Heart left ventricle (tissue), 16 donors: ENCODE measurements at regions not wholly inside any gene's neighbourhood (a gene's known extent, or its start where the extent isn't known, plus 50 kb on each side); places are given as distances from the start of the nearest gene placed in this dataset.

Experiments
- ATAC-seq, 4 donors: fragments of 200-7000 bp; cut with Tn5 transposase; one replicate each; pipeline ENCODE4 v1.9.1; 2020 to 2022; ENCODE audit warnings: moderate library complexity in 4 of 4, mild to moderate bottlenecking in 3 of 4, moderate number of reproducible peaks in 1 of 4
- DNase-seq, 5 donors: peaks; one replicate each; pipeline ENCODE4 v3.0.0-alpha.2; 2020
- H3K27ac ChIP-seq, 12 donors: fragments of 200-600 bp; sonication (generic) in 4 of 12; one replicate each; pipeline versions ENCODE4 v1.5.0 to v1.8.0; 2016 to 2022; ENCODE audit warnings: mild to moderate bottlenecking in 2 of 12
- H3K27me3 ChIP-seq, 9 donors: fragments of 200-600 bp; sonication (generic) in 2 of 9; one replicate each; pipeline versions ENCODE4 v1.5.1 to v1.8.0; 2016 to 2022; ENCODE audit warnings: mild to moderate bottlenecking in 3 of 9
- H3K36me3 ChIP-seq, 9 donors: fragments of 200-600 bp; sonication (generic) in 2 of 9; one replicate each; pipeline versions ENCODE4 v1.5.0 to v1.8.0; 2018 to 2022; ENCODE audit warnings: mild to moderate bottlenecking in 2 of 9
- H3K4me1 ChIP-seq, 12 donors: fragments of 200-600 bp; sonication (generic) in 4 of 12; one replicate each; pipeline versions ENCODE4 v1.5.0 to v1.8.0; 2016 to 2022; ENCODE audit warnings: mild to moderate bottlenecking in 3 of 12
- H3K4me3 ChIP-seq, 12 donors: fragments of 200-600 bp; sonication (generic) in 4 of 12; one replicate each; pipeline versions ENCODE4 v1.5.0 to v1.8.0; 2017 to 2022; ENCODE audit warnings: mild to moderate bottlenecking in 9 of 12, moderate library complexity in 4 of 12
- H3K9me3 ChIP-seq, 12 donors: fragments of 200-600 bp; sonication (generic) in 4 of 12; one replicate each; pipeline versions ENCODE4 v1.5.0 to v1.8.0; 2016 to 2022; ENCODE audit warnings: mild to moderate bottlenecking in 1 of 12
- POLR2A ChIP-seq, 2 donors: fragments of 450-650 bp; IDR thresholded peaks; one replicate each; pipeline ENCODE4 v1.6.1; 2017; ENCODE audit warnings: antibody characterized with exemption in 2 of 2, mild to moderate bottlenecking in 2 of 2, moderate library complexity in 2 of 2
- WGBS, 4 donors: extraction: QIAGEN DNeasy Blood & Tissue Kit in 2 of 4; methylation state at CpG; one replicate each; pipeline versions ENCODE4 v1.1.5 to v1.1.7; 2013 to 2018; 5-methylcytosine and 5-hydroxymethylcytosine counted together
- intact Hi-C, 10 donors: fragments of 100-400 bp; cut with DNase I; formaldehyde crosslinking; loops; one replicate each; pipeline versions ENCODE4 v1.11.1 to v1.14.2; 2022
- TF ChIP-seq, protein P1 (sequence below), 12 donors: fragments of 200-600 bp; sonication (generic) in 4 of 12; IDR thresholded peaks; one replicate each; pipeline versions ENCODE4 v1.5.0 to v1.8.0; 2018 to 2022; ENCODE audit warnings: antibody characterized with exemption in 12 of 12, mild to moderate bottlenecking in 5 of 12
- donor health status: ischemic (EF 13 %, LVEDD 7.1; RV severe dilation, severe dysfunction).
- donor health status: healthy with polysubstance abuse.
- donor health status: DM: no; HTN: yes; CAD: no.
- donor health status: DM: no; HTN: no; CAD: no.
- donor health status: ischemic (EF 25% LVEDD 6.9; RV normal size, moderate dysfunction).
- donor health status: ischemic (EF 25% LVEDD 5.7; RV mildly dilated, moderate dysfunction).
- donor health status: healthy.
- donor health status: DM: yes; HTN: yes; CAD: no.
- donor health status: ischemic (EF 35%, LVEDD 5.7; RV mildly dilated, moderate dysfunction).
- donor health status: nonischemic (EF 11% LVEDD 7.7; RV severe dilation, severe dysfunction).
- donor health status: DM: yes; HTN: yes; CAD: no.
- donor health status: PGD.
- donor health status: ischemic (EF 29% LVEDD 5.4; RV normal size, mild dysfunction).
- donor health status: nonischemic (EF 23%, LVEDD 6.1; RV moderate dilation, normal function).

DNA sequence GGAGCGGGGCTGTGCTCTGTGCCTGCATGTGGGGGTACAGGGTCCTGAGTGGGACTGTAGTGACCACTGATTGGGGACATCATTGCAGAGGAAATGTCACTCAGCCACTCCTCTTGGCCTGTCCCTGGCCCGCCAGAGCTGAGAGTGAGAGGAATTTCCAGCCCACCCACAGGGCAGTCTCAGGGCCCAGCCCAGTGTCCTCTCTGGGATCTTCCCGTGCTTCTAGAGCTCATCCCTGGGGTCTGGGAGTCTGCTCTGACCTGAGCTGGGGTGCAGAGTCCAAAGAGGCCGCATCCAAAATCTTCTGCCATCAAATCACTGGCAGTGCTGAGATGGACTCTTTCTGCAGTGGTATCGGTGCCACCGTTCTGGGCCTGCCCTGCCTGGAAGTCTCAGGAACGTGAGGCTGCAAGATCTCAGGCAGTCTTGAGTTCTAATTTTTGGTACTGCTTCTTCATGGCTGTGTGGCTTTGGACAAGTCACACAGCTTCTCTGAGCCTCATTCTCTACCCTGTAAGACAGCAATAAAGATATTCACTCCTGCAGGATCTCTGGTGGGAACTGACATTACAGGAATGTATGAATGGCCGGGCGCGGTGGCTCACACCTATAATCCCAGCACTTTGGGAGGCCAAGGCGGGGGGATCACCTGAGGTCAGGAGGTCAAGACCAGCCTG, 100.8 kb upstream of the TARDBP start:
- no peak for ATAC-seq
- intact Hi-C loops, result no loop called here
- Histone ChIP-seq H3K27ac (no peak overlapping the region), H3K4me1 (no peaks in the 10 kb centered on the region), H3K4me3 (no peak overlapping the region), H3K9me3 (no peaks in the 10 kb centered on the region), H3K27me3 (peaks cover 0 to 9% (median 0%) of the 10 kb centered on the region in 9 donors), H3K36me3 (no peaks in the 10 kb centered on the region)
- WGBS, 4 donors, result 78 to 89% (median 83%) methylated on average over 8 to 11 of the region's 11 CpGs
- DNase-seq, result peak in 1 of 5 donors; percentile 7
- no peak for TF ChIP-seq POLR2A (IDR thresholded peaks at IDR 0.05)
- TF ChIP-seq, protein P1, sequence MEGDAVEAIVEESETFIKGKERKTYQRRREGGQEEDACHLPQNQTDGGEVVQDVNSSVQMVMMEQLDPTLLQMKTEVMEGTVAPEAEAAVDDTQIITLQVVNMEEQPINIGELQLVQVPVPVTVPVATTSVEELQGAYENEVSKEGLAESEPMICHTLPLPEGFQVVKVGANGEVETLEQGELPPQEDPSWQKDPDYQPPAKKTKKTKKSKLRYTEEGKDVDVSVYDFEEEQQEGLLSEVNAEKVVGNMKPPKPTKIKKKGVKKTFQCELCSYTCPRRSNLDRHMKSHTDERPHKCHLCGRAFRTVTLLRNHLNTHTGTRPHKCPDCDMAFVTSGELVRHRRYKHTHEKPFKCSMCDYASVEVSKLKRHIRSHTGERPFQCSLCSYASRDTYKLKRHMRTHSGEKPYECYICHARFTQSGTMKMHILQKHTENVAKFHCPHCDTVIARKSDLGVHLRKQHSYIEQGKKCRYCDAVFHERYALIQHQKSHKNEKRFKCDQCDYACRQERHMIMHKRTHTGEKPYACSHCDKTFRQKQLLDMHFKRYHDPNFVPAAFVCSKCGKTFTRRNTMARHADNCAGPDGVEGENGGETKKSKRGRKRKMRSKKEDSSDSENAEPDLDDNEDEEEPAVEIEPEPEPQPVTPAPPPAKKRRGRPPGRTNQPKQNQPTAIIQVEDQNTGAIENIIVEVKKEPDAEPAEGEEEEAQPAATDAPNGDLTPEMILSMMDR (IDR thresholded peaks at IDR 0.05), result no peak

DNA sequence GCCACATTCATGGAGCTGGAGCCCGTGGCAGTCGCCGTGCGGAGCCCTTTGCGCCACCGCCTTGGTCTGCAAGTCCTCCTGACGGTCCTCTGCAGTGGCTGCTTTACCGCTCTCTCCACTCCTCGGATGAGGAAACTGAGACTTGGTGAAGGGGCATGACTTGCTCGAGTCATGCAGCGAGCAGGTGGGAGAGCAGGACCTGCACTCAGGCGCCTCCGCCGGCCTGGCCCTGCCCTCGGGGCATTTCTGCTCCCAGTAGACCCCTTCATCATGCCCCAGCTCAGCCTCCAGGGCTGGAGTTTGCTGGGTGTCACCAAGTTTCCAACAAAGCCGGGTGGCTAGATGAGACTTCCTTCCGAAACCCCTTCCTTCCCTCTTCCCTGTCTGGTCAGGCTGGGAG, 100.0 kb upstream of the TARDBP start:
- Histone ChIP-seq H3K27ac (no peak overlapping the region), H3K36me3 (no peaks in the 10 kb centered on the region), H3K27me3 (peaks cover 0 to 7% (median 0%) of the 10 kb centered on the region in 9 donors), H3K4me1 (no peaks in the 10 kb centered on the region), H3K4me3 (no peak overlapping the region), H3K9me3 (no peaks in the 10 kb centered on the region)
- ATAC-seq (no peak), DNase-seq (peak in 2 of 5 donors; percentile 18 to 56)
- WGBS, 4 donors, result 86 to 95% (median 92%) methylated on average over 16 to 17 of the region's 17 CpGs
- intact Hi-C loops, result no loop called here
- no peak for TF ChIP-seq POLR2A (IDR thresholded peaks at IDR 0.05)
- TF ChIP-seq, protein P1 (IDR thresholded peaks at IDR 0.05), result no peak

DNA sequence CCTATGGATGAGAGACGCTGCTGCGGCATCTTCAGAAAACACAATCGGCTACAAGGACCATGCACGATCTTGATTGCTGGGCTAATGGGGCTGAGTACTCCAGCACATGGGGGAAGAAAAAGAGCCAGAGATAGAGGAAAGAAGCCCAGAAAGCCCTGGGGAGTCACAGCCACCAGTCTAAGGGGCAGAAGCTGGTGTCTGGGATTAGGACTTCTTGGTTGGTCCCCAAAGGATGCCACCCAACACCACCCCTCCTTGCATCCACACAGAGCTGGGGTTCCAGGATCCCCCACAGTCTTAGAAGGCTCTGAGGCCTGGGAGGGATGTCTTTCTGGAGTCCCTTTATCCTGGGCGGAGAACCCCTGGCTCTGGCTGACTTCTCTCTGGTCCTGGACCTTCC, 98.4 kb upstream of the TARDBP start:
- WGBS, 4 donors, result 91 to 95% (median 93%) methylated on average over 4 to 5 of the region's 5 CpGs
- no peak for TF ChIP-seq POLR2A (IDR thresholded peaks at IDR 0.05)
- TF ChIP-seq, protein P1 (IDR thresholded peaks at IDR 0.05), result no peak
- Histone ChIP-seq H3K4me3 (no peak overlapping the region), H3K9me3 (no peaks in the 10 kb centered on the region), H3K36me3 (no peaks in the 10 kb centered on the region), H3K27me3 (peaks cover 0 to 7% (median 0%) of the 10 kb centered on the region in 9 donors), H3K4me1 (no peaks in the 10 kb centered on the region), H3K27ac (no peak overlapping the region)
- ATAC-seq (no peak), DNase-seq (peak in 1 of 5 donors; percentile 18)
- intact Hi-C loops, result no loop called here

DNA sequence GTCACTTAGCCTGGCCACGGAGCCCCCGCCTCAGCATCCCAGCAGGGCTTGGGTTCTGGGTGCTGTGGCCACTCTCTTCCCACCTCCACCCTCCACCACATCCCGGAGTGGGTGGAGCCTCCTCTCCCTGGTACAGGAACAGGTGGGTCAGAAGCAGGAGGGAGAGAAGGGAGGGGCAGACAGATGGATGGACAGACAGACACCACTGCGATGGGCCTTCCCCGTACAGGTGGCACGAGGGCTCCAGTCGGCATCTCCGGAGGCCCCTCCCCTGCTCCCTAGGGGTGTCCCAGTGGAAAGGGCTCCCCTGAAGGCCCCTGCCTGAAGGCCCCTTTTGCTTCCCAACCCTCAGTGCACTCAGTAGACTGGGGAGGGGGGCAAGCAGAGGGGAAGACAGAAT, 96.9 kb upstream of the TARDBP start:
- TF ChIP-seq, protein P1 (IDR thresholded peaks at IDR 0.05), result no peak
- no peak for TF ChIP-seq POLR2A (IDR thresholded peaks at IDR 0.05)
- Histone ChIP-seq H3K27ac (no peak overlapping the region), H3K4me3 (no peak overlapping the region), H3K27me3 (peaks cover 0 to 14% (median 0%) of the 10 kb centered on the region in 9 donors), H3K9me3 (no peaks in the 10 kb centered on the region), H3K4me1 (no peaks in the 10 kb centered on the region), H3K36me3 (no peaks in the 10 kb centered on the region)
- intact Hi-C loops, result no loop called here
- ATAC-seq (no peak), DNase-seq (peak in 2 of 5 donors; percentile 3 to 28)
- 68 to 79% (median 76%) methylated on average over 8 of the region's 8 CpGs for WGBS, 4 donors
